WTC11 (cell line): ENCODE measurements at regions not wholly inside any gene's neighbourhood (a gene's known extent, or its start where the extent isn't known, plus 50 kb on each side); places are given as distances from the start of the nearest gene placed in this dataset.

ENCODE experiments used
- CBFB ChIP-seq: sonication (generic); formaldehyde crosslinking; IDR thresholded peaks from 2 replicates; pipeline ENCODE4 v1.8.1; 2022; ENCODE audit warnings: mild to moderate bottlenecking, low read depth, missing genetic modification reagents
- CREM ChIP-seq: sonication (generic); formaldehyde crosslinking; IDR thresholded peaks from 2 replicates; pipeline ENCODE4 v1.8.1; 2022; ENCODE audit warnings: mild to moderate bottlenecking, missing genetic modification reagents, moderate library complexity
- ETV6 ChIP-seq: sonication (generic); formaldehyde crosslinking; IDR thresholded peaks from 2 replicates; pipeline ENCODE4 v1.8.1; 2022; ENCODE audit warnings: mild to moderate bottlenecking, missing genetic modification reagents
- FOXJ3 ChIP-seq: sonication (generic); formaldehyde crosslinking; IDR thresholded peaks from 2 replicates; pipeline ENCODE4 v1.9.0; 2021; ENCODE audit warnings: missing genetic modification reagents, mild to moderate bottlenecking, borderline replicate concordance
- FOXK1 ChIP-seq: sonication (generic); formaldehyde crosslinking; IDR thresholded peaks from 2 replicates; pipeline ENCODE4 v1.8.0; 2022; ENCODE audit warnings: mild to moderate bottlenecking, moderate library complexity, missing genetic modification reagents
- FOXP1 ChIP-seq: sonication (generic); formaldehyde crosslinking; IDR thresholded peaks from 2 replicates; pipeline ENCODE4 v1.8.0; 2022; ENCODE audit warnings: missing genetic modification reagents, mild to moderate bottlenecking, moderate library complexity, borderline replicate concordance
- NFE2L1 ChIP-seq: sonication (generic); formaldehyde crosslinking; IDR thresholded peaks from 2 replicates; pipeline ENCODE4 v1.8.1; 2023; ENCODE audit warnings: missing genetic modification reagents
- TEAD4 ChIP-seq: sonication (generic); formaldehyde crosslinking; IDR thresholded peaks from 2 replicates; pipeline ENCODE4 v1.8.0; 2022; ENCODE audit warnings: mild to moderate bottlenecking, missing genetic modification reagents
- TP53 ChIP-seq: sonication (generic); formaldehyde crosslinking; IDR thresholded peaks from 2 replicates; pipeline ENCODE4 v1.8.1; 2023; ENCODE audit warnings: mild to moderate bottlenecking, missing genetic modification reagents
- TF ChIP-seq, protein P1 (sequence below): fragments of 200-600 bp; IDR thresholded peaks from 2 replicates; pipeline ENCODE4 v1.8.0; 2022; ENCODE audit warnings: antibody characterized with exemption
- TF ChIP-seq, protein P2 (sequence below): fragments of 250-450 bp; sonication (Bioruptor Pico); IDR thresholded peaks from 2 replicates; pipeline ENCODE4 v1.8.0; 2021; ENCODE audit warnings: mild to moderate bottlenecking
- TF ChIP-seq, protein P3 (sequence below): fragments of 250-450 bp; sonication (Bioruptor Pico); IDR thresholded peaks from 2 replicates; pipeline ENCODE4 v2.1.2; 2022; ENCODE audit warnings: mild to moderate bottlenecking, moderate library complexity
- TF ChIP-seq, protein P4 (sequence below): sonication (generic); formaldehyde crosslinking; IDR thresholded peaks from 2 replicates; pipeline ENCODE4 v1.8.0; 2022; ENCODE audit warnings: missing genetic modification reagents

DNA sequence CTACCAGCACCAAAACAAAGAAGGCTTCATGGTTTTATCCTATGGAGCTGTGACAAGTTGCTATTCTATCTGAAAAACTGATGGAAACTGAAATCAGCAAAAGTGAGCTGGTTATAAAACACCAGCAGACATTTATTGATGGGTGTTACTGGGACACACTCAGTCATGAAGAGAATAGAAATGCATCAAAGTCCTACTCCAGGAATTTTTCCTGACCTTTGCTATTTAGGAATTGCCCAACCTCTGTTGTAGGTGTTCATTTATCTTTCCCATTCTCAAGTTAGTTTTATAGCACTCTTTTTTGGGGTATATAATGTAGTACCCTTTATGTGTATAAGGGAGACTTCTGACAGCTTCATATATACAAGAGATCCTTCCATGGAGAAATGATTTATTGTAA, 533.2 kb downstream of the REEP3 start:
- TF ChIP-seq FOXJ3 (CRISPR knock-in tag) (no peak), TEAD4 (no peak), CREM (CRISPR knock-in tag) (no peak), CBFB (no peak), FOXP1 (CRISPR knock-in tag) (no peak), ETV6 (CRISPR knock-in tag) (no peak), NFE2L1 (CRISPR knock-in tag) (no peak), FOXK1 (CRISPR knock-in tag) (no peak), TP53 (CRISPR knock-in tag) (no peak)
- TF ChIP-seq, protein P1, sequence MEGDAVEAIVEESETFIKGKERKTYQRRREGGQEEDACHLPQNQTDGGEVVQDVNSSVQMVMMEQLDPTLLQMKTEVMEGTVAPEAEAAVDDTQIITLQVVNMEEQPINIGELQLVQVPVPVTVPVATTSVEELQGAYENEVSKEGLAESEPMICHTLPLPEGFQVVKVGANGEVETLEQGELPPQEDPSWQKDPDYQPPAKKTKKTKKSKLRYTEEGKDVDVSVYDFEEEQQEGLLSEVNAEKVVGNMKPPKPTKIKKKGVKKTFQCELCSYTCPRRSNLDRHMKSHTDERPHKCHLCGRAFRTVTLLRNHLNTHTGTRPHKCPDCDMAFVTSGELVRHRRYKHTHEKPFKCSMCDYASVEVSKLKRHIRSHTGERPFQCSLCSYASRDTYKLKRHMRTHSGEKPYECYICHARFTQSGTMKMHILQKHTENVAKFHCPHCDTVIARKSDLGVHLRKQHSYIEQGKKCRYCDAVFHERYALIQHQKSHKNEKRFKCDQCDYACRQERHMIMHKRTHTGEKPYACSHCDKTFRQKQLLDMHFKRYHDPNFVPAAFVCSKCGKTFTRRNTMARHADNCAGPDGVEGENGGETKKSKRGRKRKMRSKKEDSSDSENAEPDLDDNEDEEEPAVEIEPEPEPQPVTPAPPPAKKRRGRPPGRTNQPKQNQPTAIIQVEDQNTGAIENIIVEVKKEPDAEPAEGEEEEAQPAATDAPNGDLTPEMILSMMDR: no peak
- TF ChIP-seq, protein P2, sequence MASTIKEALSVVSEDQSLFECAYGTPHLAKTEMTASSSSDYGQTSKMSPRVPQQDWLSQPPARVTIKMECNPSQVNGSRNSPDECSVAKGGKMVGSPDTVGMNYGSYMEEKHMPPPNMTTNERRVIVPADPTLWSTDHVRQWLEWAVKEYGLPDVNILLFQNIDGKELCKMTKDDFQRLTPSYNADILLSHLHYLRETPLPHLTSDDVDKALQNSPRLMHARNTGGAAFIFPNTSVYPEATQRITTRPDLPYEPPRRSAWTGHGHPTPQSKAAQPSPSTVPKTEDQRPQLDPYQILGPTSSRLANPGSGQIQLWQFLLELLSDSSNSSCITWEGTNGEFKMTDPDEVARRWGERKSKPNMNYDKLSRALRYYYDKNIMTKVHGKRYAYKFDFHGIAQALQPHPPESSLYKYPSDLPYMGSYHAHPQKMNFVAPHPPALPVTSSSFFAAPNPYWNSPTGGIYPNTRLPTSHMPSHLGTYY (CRISPR knock-in tag): no peak
- TF ChIP-seq, protein P3, sequence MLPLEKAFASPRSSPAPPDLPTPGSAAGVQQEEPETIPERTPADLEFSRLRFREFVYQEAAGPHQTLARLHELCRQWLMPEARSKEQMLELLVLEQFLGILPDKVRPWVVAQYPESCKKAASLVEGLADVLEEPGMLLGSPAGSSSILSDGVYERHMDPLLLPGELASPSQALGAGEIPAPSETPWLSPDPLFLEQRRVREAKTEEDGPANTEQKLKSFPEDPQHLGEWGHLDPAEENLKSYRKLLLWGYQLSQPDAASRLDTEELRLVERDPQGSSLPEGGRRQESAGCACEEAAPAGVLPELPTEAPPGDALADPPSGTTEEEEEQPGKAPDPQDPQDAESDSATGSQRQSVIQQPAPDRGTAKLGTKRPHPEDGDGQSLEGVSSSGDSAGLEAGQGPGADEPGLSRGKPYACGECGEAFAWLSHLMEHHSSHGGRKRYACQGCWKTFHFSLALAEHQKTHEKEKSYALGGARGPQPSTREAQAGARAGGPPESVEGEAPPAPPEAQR (CRISPR knock-in tag): no peak
- TF ChIP-seq, protein P4, sequence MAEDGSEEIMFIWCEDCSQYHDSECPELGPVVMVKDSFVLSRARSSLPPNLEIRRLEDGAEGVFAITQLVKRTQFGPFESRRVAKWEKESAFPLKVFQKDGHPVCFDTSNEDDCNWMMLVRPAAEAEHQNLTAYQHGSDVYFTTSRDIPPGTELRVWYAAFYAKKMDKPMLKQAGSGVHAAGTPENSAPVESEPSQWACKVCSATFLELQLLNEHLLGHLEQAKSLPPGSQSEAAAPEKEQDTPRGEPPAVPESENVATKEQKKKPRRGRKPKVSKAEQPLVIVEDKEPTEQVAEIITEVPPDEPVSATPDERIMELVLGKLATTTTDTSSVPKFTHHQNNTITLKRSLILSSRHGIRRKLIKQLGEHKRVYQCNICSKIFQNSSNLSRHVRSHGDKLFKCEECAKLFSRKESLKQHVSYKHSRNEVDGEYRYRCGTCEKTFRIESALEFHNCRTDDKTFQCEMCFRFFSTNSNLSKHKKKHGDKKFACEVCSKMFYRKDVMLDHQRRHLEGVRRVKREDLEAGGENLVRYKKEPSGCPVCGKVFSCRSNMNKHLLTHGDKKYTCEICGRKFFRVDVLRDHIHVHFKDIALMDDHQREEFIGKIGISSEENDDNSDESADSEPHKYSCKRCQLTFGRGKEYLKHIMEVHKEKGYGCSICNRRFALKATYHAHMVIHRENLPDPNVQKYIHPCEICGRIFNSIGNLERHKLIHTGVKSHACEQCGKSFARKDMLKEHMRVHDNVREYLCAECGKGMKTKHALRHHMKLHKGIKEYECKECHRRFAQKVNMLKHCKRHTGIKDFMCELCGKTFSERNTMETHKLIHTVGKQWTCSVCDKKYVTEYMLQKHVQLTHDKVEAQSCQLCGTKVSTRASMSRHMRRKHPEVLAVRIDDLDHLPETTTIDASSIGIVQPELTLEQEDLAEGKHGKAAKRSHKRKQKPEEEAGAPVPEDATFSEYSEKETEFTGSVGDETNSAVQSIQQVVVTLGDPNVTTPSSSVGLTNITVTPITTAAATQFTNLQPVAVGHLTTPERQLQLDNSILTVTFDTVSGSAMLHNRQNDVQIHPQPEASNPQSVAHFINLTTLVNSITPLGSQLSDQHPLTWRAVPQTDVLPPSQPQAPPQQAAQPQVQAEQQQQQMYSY: no peak
